ENCODE measurements at regions not wholly inside any gene's neighbourhood (a gene's known extent, or its start where the extent isn't known, plus 50 kb on each side); places are given as distances from the start of the nearest gene placed in this dataset.
"Not testable (repeated sequence)": the region's sequence is repeated elsewhere in the genome, so short reads cannot be mapped to it uniquely, and the experiment has no call there.

- not testable (repeated sequence) for H3K36me3 ChIP-seq (ENCODE audit: control insufficient read depth in 1 of 2, insufficient read depth in 2 of 2, low read length in 2 of 2); H3K9me3 ChIP-seq (ENCODE audit: control insufficient read depth in 1 of 2, low read length in 2 of 2); H3K4me3 ChIP-seq (ENCODE audit: low read depth in 1 of 2, low read length in 2 of 2); H3K9ac ChIP-seq (ENCODE audit: low read depth in 1 of 2, low read length in 2 of 2); H3K27ac ChIP-seq (ENCODE audit: low read depth, low read length); H3K4me1 ChIP-seq (ENCODE audit: control insufficient read depth in 1 of 2, insufficient read depth in 2 of 2, low read length in 2 of 2); H3K27me3 ChIP-seq (ENCODE audit: control insufficient read depth in 1 of 2, insufficient read depth in 2 of 2, low read length in 2 of 2)
These were observed 357.3 kb downstream of the ZNF37A start for GRCh38 chr10:38451306-38451967.
